ENCODE measurements at regions not wholly inside any gene's neighbourhood (a gene's known extent, or its start where the extent isn't known, plus 50 kb on each side); places are given as distances from the start of the nearest gene placed in this dataset.

DNA sequence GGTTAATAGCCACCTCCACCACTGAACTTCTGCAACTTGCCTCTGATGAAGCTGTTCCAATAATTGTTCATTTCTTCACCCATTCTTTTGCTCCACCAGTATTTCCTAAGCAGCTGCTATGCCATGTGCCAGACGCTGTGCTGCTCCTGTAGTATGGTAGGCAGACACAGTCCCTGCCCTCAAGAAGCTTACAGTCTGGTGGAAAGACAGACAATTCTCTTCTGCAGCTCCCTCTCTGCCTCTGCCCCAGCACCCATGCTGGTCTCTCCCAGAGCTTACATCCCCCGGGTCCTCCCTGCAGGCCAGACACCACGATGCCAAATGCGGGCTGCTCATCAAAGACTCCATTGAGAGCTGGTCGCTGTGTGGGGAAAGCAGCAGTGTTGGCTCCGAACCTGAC is 111.6 kb upstream of the ESRRB start:
- DNase-seq (ENCODE audit: low read depth) = no peak
- no peak for FAIRE-seq

DNA sequence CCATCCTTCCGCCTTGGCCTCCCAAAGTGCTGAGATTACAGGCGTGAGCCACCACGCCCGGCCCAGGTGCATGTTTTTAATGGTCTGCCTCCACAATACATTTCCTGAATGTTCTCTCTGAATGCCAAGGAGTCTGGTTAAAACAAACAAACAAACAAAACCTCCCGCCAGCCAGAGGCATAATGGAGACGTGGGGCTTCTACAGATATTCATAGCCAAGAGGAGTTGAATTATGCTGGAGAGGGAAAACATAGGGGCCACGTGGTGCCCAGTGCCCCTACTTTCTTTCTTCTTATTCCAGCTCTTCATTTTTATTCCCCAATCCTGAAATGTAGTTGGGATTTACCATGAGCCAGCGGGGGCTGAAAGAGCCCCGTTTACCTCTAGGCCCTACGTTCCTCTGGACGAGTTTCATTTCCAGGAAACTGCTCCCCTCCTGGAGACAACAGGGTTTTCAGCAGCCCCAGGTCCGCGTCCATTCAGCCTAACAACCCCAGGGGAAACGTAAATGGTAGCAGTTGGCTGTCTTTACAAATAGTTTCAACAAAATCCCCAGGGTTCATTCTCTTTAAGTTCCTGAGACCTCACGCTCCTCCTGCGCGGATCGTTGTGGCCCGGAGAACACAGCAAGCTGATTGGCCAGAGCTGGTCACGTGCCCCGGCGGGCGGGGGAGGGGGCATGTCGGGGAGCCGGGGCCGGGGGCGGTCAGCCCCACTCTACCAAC is 108.5 kb upstream of the ESRRB start:
- FAIRE-seq (no peak), DNase-seq (ENCODE audit: low read depth) (peak; percentile 12)
- Histone ChIP-seq H3K27me3 (ENCODE audit: control insufficient read depth, insufficient read depth, low read length) (no peaks in the 10 kb centered on the region), H3K4me3 (ENCODE audit: low read depth, low read length) (peak overlapping the region; percentile 36), H3K36me3 (ENCODE audit: control insufficient read depth, insufficient read depth, low read length) (no peaks in the 10 kb centered on the region)
- TF ChIP-seq, protein P1, sequence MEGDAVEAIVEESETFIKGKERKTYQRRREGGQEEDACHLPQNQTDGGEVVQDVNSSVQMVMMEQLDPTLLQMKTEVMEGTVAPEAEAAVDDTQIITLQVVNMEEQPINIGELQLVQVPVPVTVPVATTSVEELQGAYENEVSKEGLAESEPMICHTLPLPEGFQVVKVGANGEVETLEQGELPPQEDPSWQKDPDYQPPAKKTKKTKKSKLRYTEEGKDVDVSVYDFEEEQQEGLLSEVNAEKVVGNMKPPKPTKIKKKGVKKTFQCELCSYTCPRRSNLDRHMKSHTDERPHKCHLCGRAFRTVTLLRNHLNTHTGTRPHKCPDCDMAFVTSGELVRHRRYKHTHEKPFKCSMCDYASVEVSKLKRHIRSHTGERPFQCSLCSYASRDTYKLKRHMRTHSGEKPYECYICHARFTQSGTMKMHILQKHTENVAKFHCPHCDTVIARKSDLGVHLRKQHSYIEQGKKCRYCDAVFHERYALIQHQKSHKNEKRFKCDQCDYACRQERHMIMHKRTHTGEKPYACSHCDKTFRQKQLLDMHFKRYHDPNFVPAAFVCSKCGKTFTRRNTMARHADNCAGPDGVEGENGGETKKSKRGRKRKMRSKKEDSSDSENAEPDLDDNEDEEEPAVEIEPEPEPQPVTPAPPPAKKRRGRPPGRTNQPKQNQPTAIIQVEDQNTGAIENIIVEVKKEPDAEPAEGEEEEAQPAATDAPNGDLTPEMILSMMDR (IDR thresholded peaks at IDR 0.05; ENCODE audit: insufficient read depth, low read length, severe bottlenecking) = peak; percentile 3

More for the DNA sequence above, 111.6 kb upstream of the ESRRB start:
- TF ChIP-seq, protein P1 (IDR thresholded peaks at IDR 0.05; ENCODE audit: insufficient read depth, low read length, severe bottlenecking) = no peak
- no peaks in the 10 kb centered on the region for H3K27me3 ChIP-seq (ENCODE audit: control insufficient read depth, insufficient read depth, low read length)
- H3K4me3 ChIP-seq (ENCODE audit: low read depth, low read length) = no peak overlapping the region
- no peaks in the 10 kb centered on the region for H3K36me3 ChIP-seq (ENCODE audit: control insufficient read depth, insufficient read depth, low read length)

DNA sequence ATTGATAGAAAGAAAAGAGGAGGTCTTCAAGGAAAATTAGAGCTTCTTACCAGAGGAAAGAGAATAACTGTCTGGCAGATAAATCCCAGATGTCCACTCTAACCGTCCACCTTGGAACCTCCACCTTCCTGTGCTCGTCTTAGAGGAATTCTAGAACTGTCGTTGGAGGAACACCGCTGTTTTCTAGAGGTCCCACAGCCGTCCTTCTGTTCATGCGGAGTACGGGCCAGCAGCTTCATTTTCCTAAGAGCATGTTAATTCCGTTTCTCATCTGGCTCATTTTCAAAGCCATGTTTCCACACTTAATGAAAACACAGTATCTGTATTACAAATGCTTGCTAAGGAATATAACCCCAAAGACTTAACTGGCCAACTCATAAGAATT is 107.9 kb upstream of the ESRRB start:
- FAIRE-seq (no peak), DNase-seq (ENCODE audit: low read depth) (peak; percentile 9)
- Histone ChIP-seq H3K36me3 (ENCODE audit: control insufficient read depth, insufficient read depth, low read length) (no peaks in the 10 kb centered on the region), H3K27me3 (ENCODE audit: control insufficient read depth, insufficient read depth, low read length) (no peaks in the 10 kb centered on the region), H3K4me3 (ENCODE audit: low read depth, low read length) (peak overlapping the region; percentile 36)
- TF ChIP-seq, protein P1 (IDR thresholded peaks at IDR 0.05; ENCODE audit: insufficient read depth, low read length, severe bottlenecking) = no peak

DNA sequence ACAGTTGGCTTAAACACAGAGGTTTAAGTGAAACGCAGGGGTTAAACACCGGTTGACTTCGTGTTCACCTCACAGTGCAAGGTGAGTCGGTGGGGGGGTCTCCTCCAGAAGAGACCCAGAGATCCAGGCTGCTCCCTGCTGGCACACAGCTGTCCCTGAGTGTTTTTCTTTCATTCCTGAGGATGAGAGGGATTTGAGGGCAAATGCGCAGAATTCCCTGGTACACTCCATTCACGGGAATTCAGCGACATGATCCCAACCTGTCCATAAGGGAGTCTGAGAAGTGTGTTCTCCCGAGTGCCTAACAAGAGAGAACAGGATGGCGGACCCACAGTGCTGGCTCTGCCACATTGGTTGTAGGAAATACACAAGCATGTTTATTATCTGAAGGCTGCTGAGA is 107.2 kb upstream of the ESRRB start:
- DNase-seq (ENCODE audit: low read depth) = no peak
- no peak overlapping the region for H3K4me3 ChIP-seq (ENCODE audit: low read depth, low read length)
- FAIRE-seq = no peak
- TF ChIP-seq, protein P1 (IDR thresholded peaks at IDR 0.05; ENCODE audit: insufficient read depth, low read length, severe bottlenecking) = no peak
- H3K36me3 ChIP-seq (ENCODE audit: control insufficient read depth, insufficient read depth, low read length) = no peaks in the 10 kb centered on the region
- H3K27me3 ChIP-seq (ENCODE audit: control insufficient read depth, insufficient read depth, low read length) = no peaks in the 10 kb centered on the region

DNA sequence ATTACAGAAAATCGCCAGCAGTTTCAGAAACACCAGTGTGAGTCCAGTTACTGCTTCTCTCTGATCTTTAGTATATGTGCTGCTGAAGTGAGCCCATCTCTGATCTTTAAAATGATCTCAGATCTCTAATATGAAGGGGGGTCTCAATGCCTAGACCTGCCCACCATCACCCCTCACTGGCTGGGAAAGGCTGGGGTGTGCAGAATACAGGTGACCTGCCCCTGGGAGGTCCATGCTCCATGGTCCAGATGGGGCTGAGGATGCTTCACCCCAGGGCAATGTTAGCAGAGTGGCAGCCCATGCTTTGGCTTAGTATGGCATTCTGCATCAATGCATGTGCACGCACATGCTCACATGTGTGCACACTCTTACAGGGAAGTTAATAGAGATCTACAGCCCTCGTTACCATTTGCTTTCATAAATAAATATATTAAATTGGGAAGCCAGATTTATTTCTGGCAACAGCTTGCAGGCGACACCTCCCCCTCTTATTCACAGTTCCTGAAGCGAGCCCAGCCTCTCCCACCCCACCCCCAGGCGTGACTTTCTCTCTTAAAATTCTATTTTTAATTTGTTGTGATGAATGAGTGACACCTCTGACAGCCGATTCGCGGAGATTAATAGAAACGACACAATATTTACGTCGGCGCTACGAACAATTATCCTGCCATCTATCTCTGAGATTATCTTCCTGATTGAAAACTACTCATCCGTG is 104.7 kb upstream of the ESRRB start:
- no peak for FAIRE-seq
- no peak for DNase-seq (ENCODE audit: low read depth)
- Histone ChIP-seq H3K36me3 (ENCODE audit: control insufficient read depth, insufficient read depth, low read length) (no peaks in the 10 kb centered on the region), H3K27me3 (ENCODE audit: control insufficient read depth, insufficient read depth, low read length) (no peaks in the 10 kb centered on the region), H3K4me3 (ENCODE audit: low read depth, low read length) (no peak overlapping the region)
- TF ChIP-seq, protein P1 (IDR thresholded peaks at IDR 0.05; ENCODE audit: insufficient read depth, low read length, severe bottlenecking) = no peak
